ENCODE measurements at regions not wholly inside any gene's neighbourhood (a gene's known extent, or its start where the extent isn't known, plus 50 kb on each side); places are given as distances from the start of the nearest gene placed in this dataset.

- DNase-seq, result no peak
Observed at GRCh38 chr9:135255841-135256580, 168.5 kb downstream of the OLFM1 start.

DNA sequence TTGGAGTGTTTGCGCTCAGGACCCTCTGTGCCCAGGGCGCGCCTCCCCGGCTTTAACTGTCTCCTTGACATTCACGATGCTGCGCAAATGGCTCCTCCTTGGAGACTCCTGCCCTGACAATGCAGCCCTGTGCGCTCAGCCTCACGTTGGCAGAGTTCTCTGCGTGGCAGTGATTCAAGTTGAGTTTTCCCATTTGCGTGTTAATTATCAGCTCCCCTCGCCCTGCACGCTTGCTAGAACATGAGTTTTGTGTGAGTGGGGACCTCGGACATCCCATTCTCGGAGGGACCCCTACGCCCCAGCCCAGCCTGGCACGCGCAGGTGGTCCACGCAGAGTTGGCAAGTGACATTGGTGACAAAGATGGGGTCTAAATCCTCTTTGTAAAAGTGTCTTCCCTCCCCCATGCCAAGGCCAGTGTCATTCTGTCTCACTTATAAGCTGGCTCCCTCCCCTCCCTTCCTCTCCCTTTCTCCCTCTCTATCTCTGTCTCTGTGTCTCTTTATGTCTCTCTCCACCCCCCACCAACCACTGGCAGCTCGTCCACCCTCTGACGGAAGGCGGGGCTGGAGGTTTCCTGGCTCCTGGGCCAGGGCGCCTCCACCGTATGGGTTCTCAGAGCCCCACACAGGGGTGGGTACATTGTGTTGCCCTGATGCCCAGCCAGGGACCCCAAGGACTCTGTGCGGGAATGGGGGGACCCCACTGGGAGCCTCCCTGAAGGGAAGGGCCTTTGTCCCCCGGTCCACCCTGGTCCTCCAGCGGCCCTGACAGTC, 169.3 kb downstream of the OLFM1 start:
- no peak for DNase-seq

DNA sequence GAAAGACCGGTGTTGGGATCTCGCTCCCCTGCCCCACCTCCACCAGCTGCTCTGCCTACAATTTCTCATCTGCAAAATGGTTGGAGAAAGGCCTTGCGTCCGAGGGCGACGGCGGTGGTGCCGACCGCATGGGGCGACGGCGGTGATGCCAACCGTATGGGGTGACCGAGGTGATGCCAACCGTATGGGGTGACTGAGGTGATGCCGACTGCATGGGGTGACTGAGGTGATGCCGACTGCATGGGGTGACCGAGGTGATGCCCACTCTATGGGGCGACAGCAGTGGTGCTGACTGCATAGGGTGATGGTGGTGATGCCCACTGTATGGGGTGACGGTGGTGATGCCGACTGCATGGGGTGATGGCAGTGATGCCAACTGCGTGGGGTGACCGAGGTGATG, 171.0 kb downstream of the OLFM1 start:
- no peak for DNase-seq

- no peak for DNase-seq
Observed at GRCh38 chr9:135259273-135259672, 171.8 kb downstream of the OLFM1 start.

DNA sequence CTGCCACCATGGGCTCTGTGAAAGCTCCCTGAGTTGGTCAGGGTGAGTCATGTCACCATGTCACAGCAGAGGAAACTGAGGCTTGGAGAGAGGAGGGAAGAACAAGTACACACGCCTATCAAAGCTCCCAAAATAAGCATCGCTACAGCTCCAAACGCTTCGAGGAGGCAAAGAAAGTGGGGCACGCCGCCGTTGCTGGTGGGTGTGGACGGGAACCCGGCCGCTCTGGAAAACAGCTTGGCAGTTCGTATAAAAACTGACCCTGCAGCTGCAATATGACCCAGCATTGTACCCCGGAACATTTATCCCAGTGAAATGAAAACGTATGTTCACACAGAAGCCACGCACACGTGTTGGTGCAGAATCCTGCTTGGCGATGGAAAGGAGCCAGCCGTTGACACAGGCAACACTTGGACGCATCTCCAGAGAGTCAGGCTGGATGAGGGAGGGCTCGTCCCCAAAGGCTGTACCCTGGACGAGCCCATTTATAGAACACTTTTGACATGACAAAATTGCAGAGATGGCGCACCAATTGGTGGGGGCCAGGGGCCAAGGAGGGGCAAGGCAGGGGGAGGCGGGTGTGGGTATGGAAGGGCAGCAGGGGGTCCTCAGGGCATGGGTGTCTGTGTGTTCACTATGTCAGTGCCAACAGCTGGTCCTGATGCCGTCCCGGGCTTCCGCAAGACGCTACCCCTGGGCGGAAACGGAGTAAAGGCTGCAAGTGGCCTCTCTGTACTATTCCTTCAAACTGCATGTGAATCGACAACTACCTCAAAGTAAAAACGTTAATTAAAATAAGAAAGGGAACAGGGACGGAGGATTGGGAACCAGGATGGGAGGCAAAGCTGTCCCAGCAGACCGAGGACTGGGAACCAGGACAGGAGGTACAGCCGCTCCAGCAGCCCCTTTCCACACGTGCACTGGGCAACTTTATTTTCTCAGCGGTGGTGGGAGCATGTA, 173.0 kb downstream of the OLFM1 start:
- no peak for DNase-seq

DNA sequence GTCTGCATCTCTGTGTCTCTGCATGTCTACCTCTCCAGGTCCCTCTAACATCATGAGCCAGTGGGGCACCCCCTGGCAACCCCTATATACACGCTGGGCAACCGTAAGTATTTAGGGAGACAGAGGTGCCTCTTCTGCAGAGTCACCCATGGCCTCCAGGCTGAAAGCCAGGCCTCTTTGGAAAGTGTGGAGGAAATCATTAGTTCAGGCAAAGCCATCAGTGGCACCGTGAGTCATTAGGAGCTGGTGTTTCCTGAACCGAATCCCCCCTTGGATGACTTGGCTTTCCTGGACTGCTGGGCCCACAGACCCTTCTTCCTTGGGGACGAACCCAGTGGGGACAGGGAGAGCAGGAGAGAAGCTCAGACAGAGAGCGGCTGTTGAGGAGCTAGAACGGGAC, 174.8 kb downstream of the OLFM1 start:
- no peak for DNase-seq

- no peak for DNase-seq
Observed at GRCh38 chr9:135263511-135263910, 176.0 kb downstream of the OLFM1 start.

DNA sequence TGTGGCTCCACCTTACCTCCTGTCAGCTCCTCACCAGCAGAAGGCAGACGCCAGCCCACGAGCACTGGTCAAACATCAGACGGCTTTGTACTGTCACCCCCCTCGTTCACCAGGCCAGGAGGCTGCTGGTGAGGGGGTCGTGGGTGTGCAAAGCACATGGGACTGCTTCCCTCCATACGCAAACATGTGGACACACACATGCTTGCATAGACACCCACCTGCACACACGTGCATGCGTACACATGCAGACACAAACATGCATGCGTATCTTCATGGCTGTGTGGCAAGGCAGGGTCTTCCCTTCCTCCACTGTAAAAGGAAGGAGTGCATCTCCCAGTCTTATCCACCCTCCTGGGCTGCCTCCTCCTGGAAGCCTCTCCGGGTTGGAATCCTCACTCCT, 178.5 kb downstream of the OLFM1 start:
- no peak for DNase-seq

- no peak for DNase-seq
Observed at GRCh38 chr9:135267191-135267809, 179.8 kb downstream of the OLFM1 start.

- no peak for DNase-seq
Observed at GRCh38 chr9:135268031-135268430, 180.6 kb downstream of the OLFM1 start.

- no peak for DNase-seq
Observed at GRCh38 chr9:135268981-135269380, 181.5 kb downstream of the OLFM1 start.

- DNase-seq, result no peak
Observed at GRCh38 chr9:135269912-135270830, 182.7 kb downstream of the OLFM1 start.

DNA sequence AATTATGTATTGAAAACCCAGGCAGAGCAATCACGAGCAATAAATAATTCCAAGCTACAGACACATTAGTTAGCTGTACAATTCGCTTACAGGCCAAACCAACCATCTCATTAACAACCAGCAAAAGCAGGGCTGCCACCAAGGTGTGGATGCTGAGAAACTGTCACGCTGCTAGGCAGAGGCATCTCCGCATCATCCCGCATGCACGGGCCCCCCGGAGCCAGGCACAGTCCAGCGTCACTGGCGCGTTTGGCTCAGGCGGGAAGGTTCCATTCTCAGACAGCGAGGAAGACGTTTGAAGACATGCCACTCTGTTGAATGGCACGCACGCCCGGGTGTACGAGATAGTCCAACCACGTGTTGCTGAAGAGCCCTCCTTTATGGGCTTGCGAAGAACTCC, 184.0 kb downstream of the OLFM1 start:
- DNase-seq, result no peak

DNA sequence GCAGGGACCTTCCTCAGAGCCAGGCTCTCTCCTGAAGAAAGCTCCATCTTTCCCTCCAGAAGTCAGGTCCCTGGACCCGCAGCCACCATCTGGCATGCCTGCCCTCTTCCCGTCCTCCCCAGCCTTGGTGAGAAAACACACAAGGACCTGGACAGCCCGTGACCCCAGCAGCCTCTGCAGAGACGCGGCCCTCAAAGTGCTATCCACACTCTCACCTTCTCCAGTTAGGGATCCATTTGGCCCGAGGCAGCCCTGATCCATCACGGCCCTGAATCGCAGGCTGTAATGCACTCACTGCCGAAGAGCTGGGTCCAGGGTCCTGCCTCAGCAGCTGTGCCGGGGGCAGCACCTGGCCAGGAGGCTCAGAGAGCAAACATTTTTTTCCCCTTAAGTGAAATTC, 185.1 kb downstream of the OLFM1 start:
- no peak for DNase-seq

DNA sequence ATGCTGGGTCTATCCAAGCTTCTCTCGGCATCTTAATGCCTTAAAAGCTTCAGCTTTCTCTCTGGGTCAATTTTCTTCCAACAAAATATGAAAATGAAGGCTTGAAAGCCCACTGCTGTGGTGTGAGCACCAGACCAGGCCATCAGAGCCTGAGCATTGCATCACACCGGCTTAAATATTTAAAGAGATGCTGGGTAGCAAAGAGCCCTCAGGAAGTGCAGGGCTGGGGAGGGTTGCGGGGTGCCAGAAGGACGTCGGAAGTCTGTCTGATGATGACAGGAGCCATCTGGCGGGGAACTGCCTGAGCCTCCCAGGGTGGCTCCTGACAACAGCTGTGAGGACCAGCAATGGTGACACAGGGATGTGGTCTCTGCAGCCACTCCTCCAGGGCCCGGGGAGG, 185.5 kb downstream of the OLFM1 start:
- DNase-seq, result no peak

- DNase-seq, result no peak
Observed at GRCh38 chr9:135275163-135275562, 187.7 kb downstream of the OLFM1 start.

GRCh38 chr9:135275571-135276289, 188.3 kb downstream of the OLFM1 start:
- no peak for DNase-seq

DNA sequence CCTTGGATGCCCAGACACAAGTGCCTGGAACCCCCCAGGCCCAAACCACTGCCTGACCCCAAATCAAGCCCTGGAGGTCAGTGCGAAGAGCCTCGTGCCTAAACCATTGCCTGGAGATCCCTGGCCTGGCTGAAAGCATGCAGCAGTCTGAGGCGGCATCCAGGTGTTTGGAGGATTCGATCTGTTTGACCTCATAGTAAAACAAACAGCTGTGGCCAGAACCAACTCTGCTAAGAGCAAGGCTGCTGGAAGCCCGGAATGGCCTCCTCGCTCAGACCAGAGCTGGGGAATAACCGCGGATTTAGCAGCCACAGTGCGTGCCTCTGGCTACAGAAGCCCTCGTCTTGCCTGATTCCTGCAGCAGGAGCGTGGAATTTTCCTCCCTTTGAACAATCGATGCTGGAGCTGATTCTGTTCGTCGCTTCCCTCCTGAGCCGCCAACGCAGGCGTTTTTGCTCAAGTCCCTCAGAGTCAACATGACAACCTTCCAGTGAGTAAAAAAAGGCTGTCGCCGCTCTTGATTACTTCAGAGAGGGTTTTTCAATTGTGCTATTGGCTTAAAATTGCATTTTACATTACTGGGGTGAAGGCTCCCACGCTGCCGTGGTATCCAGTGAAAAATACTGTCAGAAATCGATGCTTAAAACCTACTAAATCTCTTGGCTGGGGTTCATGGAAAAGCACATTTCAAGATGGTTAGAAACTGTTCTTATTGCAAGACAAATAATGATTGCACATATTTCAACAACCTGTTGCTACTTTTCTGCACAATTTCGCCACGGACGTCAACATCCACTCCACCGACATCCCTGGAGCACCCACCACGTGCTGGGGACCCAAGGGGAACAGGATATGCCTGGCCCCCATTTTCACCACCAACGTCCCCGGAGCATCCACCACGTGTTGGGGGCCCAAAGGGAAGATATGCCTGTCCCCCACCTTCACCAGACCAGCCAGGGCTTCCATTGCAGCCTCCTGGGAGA, 190.0 kb downstream of the OLFM1 start:
- DNase-seq, result no peak

- no peak for DNase-seq
Observed at GRCh38 chr9:135278586-135278985, 191.1 kb downstream of the OLFM1 start.

- no peak for DNase-seq
Observed at GRCh38 chr9:135279385-135279784, 191.9 kb downstream of the OLFM1 start.
